ENCODE measurements at regions not wholly inside any gene's neighbourhood (a gene's known extent, or its start where the extent isn't known, plus 50 kb on each side); places are given as distances from the start of the nearest gene placed in this dataset.

DNA sequence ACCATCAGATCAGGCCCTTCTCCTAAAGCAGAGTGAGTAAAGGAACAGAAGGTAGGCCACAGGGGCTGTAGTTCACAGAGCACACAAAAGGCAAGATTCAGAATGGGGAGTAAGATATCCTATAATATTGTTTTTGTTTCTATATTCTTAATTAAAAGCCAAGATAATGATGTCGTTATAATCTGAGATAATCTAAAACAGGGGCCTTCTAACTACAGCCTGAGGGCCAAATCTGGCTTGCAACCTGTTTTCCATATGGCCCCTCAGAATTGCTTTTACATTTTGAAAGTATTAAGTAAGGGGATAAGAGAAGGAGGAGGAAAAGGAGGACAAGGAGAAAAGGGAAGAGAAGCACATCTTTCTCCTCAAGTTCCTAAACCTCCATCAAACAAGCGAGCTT lies 435.8 kb downstream of the CSNK1G3 start:
- no peak for TF ChIP-seq POLR2A (IDR thresholded peaks at IDR 0.05; ENCODE audit: low read depth, low read length)
- TF ChIP-seq, protein P1, sequence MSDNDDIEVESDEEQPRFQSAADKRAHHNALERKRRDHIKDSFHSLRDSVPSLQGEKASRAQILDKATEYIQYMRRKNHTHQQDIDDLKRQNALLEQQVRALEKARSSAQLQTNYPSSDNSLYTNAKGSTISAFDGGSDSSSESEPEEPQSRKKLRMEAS (IDR thresholded peaks at IDR 0.05; ENCODE audit: insufficient read depth, insufficient read length) = no peak

All from endothelial cell of umbilical vein (primary cell).